MG63 (cell line): ENCODE measurements at regions not wholly inside any gene's neighbourhood (a gene's known extent, or its start where the extent isn't known, plus 50 kb on each side); places are given as distances from the start of the nearest gene placed in this dataset.
"Not testable (repeated sequence)": the region's sequence is repeated elsewhere in the genome, so short reads cannot be mapped to it uniquely, and the experiment has no call there.

Experiments
- DNase-seq: peaks from one replicate; pipeline ENCODE4 v3.0.0-alpha.2; 2020
- H3K27me3 ChIP-seq: fragments of 250-450 bp; sonication (Bioruptor Pico); 2 replicates; pipeline ENCODE4 v1.5.1; 2020; ENCODE audit warnings: mild to moderate bottlenecking, moderate library complexity
- H3K36me3 ChIP-seq: fragments of 250-450 bp; sonication (Bioruptor Pico); 2 replicates; pipeline ENCODE4 v1.5.1; 2020; ENCODE audit warnings: mild to moderate bottlenecking, moderate library complexity
- H3K4me3 ChIP-seq: fragments of 250-450 bp; sonication (Bioruptor Pico); 2 replicates; pipeline ENCODE4 v1.5.1; 2020; ENCODE audit warnings: mild to moderate bottlenecking, moderate library complexity
- H3K9me3 ChIP-seq: fragments of 250-450 bp; sonication (Bioruptor Pico); 2 replicates; pipeline ENCODE4 v1.5.1; 2020; ENCODE audit warnings: mild to moderate bottlenecking, moderate library complexity

- H3K4me3 ChIP-seq, result no peak overlapping the region
- H3K9me3 ChIP-seq, result no peaks in the 10 kb centered on the region
- no peaks in the 10 kb centered on the region for H3K27me3 ChIP-seq
- no peak for DNase-seq
- H3K36me3 ChIP-seq, result no peaks in the 10 kb centered on the region
Measured at GRCh38 chr9:75642522-75642921, 248.0 kb upstream of the PCSK5 start.

- H3K9me3 ChIP-seq, result no peaks in the 10 kb centered on the region
- no peak overlapping the region for H3K4me3 ChIP-seq
- H3K36me3 ChIP-seq, result no peaks in the 10 kb centered on the region
- no peak for DNase-seq
- H3K27me3 ChIP-seq, result no peaks in the 10 kb centered on the region
Measured at GRCh38 chr9:75644649-75645048, 245.8 kb upstream of the PCSK5 start.

GRCh38 chr9:75648034-75648433 lies 242.4 kb upstream of the PCSK5 start:
- H3K9me3 ChIP-seq, result no peaks in the 10 kb centered on the region
- no peaks in the 10 kb centered on the region for H3K27me3 ChIP-seq
- no peaks in the 10 kb centered on the region for H3K36me3 ChIP-seq
- no peak for DNase-seq
- no peak overlapping the region for H3K4me3 ChIP-seq

- Histone ChIP-seq H3K27me3 (no peaks in the 10 kb centered on the region), H3K36me3 (no peaks in the 10 kb centered on the region), H3K4me3 (no peak overlapping the region), H3K9me3 (no peaks in the 10 kb centered on the region)
- no peak for DNase-seq
Measured at GRCh38 chr9:75649060-75649459, 241.4 kb upstream of the PCSK5 start.

GRCh38 chr9:75651709-75652108 lies 238.8 kb upstream of the PCSK5 start:
- Histone ChIP-seq H3K36me3 (no peaks in the 10 kb centered on the region), H3K4me3 (no peak overlapping the region), H3K27me3 (no peaks in the 10 kb centered on the region), H3K9me3 (no peaks in the 10 kb centered on the region)
- no peak for DNase-seq

GRCh38 chr9:75653335-75653734 lies 237.1 kb upstream of the PCSK5 start:
- Histone ChIP-seq H3K36me3 (no peaks in the 10 kb centered on the region), H3K4me3 (no peak overlapping the region), H3K27me3 (no peaks in the 10 kb centered on the region), H3K9me3 (no peaks in the 10 kb centered on the region)
- DNase-seq, result no peak

- H3K4me3 ChIP-seq, result no peak overlapping the region
- no peak for DNase-seq
- no peaks in the 10 kb centered on the region for H3K36me3 ChIP-seq
- no peaks in the 10 kb centered on the region for H3K9me3 ChIP-seq
- H3K27me3 ChIP-seq, result no peaks in the 10 kb centered on the region
Measured at GRCh38 chr9:75653750-75654149, 236.7 kb upstream of the PCSK5 start.

- Histone ChIP-seq H3K27me3 (no peaks in the 10 kb centered on the region), H3K4me3 (no peak overlapping the region), H3K36me3 (no peaks in the 10 kb centered on the region), H3K9me3 (no peaks in the 10 kb centered on the region)
- no peak for DNase-seq
Measured at GRCh38 chr9:75657015-75657414, 233.5 kb upstream of the PCSK5 start.

- no peaks in the 10 kb centered on the region for H3K9me3 ChIP-seq
- no peaks in the 10 kb centered on the region for H3K27me3 ChIP-seq
- peak; percentile 13 for DNase-seq
- no peak overlapping the region for H3K4me3 ChIP-seq
- no peaks in the 10 kb centered on the region for H3K36me3 ChIP-seq
Measured at GRCh38 chr9:75658301-75658905, 232.1 kb upstream of the PCSK5 start.

- no peaks in the 10 kb centered on the region for H3K9me3 ChIP-seq
- no peak for DNase-seq
- H3K36me3 ChIP-seq, result no peaks in the 10 kb centered on the region
- no peak overlapping the region for H3K4me3 ChIP-seq
- H3K27me3 ChIP-seq, result no peaks in the 10 kb centered on the region
Measured at GRCh38 chr9:75664597-75664996, 225.9 kb upstream of the PCSK5 start.

- no peak for DNase-seq
- Histone ChIP-seq H3K4me3 (no peak overlapping the region), H3K9me3 (no peaks in the 10 kb centered on the region), H3K27me3 (no peaks in the 10 kb centered on the region), H3K36me3 (no peaks in the 10 kb centered on the region)
Measured at GRCh38 chr9:75666856-75667554, 223.5 kb upstream of the PCSK5 start.

GRCh38 chr9:75669721-75670120 lies 220.8 kb upstream of the PCSK5 start:
- no peaks in the 10 kb centered on the region for H3K9me3 ChIP-seq
- no peak overlapping the region for H3K4me3 ChIP-seq
- no peaks in the 10 kb centered on the region for H3K27me3 ChIP-seq
- H3K36me3 ChIP-seq, result no peaks in the 10 kb centered on the region
- no peak for DNase-seq

GRCh38 chr9:75671354-75671753 lies 219.1 kb upstream of the PCSK5 start:
- no peaks in the 10 kb centered on the region for H3K27me3 ChIP-seq
- H3K36me3 ChIP-seq, result no peaks in the 10 kb centered on the region
- no peak for DNase-seq
- H3K9me3 ChIP-seq, result no peaks in the 10 kb centered on the region
- H3K4me3 ChIP-seq, result no peak overlapping the region

- Histone ChIP-seq H3K4me3 (no peak overlapping the region), H3K36me3 (no peaks in the 10 kb centered on the region), H3K9me3 (no peaks in the 10 kb centered on the region), H3K27me3 (no peaks in the 10 kb centered on the region)
- DNase-seq, result no peak
Measured at GRCh38 chr9:75672478-75672877, 218.0 kb upstream of the PCSK5 start.

- no peak for DNase-seq
- H3K27me3 ChIP-seq, result no peaks in the 10 kb centered on the region
- no peak overlapping the region for H3K4me3 ChIP-seq
- H3K9me3 ChIP-seq, result no peaks in the 10 kb centered on the region
- H3K36me3 ChIP-seq, result no peaks in the 10 kb centered on the region
Measured at GRCh38 chr9:75683591-75683990, 206.9 kb upstream of the PCSK5 start.

GRCh38 chr9:75685062-75685461 lies 205.4 kb upstream of the PCSK5 start:
- Histone ChIP-seq H3K9me3 (no peaks in the 10 kb centered on the region), H3K4me3 (no peak overlapping the region), H3K36me3 (no peaks in the 10 kb centered on the region), H3K27me3 (no peaks in the 10 kb centered on the region)
- DNase-seq, result no peak

GRCh38 chr9:75687359-75687953 lies 203.0 kb upstream of the PCSK5 start:
- no peak for DNase-seq
- H3K36me3 ChIP-seq, result no peaks in the 10 kb centered on the region
- H3K27me3 ChIP-seq, result no peaks in the 10 kb centered on the region
- H3K9me3 ChIP-seq, result no peaks in the 10 kb centered on the region
- H3K4me3 ChIP-seq, result no peak overlapping the region

- not testable (repeated sequence) for H3K9me3 ChIP-seq, H3K36me3 ChIP-seq, DNase-seq, H3K27me3 ChIP-seq, H3K4me3 ChIP-seq
Measured at GRCh38 chr9:75690551-75690950, 199.9 kb upstream of the PCSK5 start.
